ENCODE measurements at regions not wholly inside any gene's neighbourhood (a gene's known extent, or its start where the extent isn't known, plus 50 kb on each side); places are given as distances from the start of the nearest gene placed in this dataset.

GRCh38 chr3:87090631-87091030 is 99.7 kb upstream of the VGLL3 start:
- TF ChIP-seq EP300 (IDR thresholded peaks at IDR 0.05; ENCODE audit: borderline replicate concordance in 1 of 2, low read depth in 2 of 2, low read length in 2 of 2) (no peak), POLR2AphosphoS5 (IDR thresholded peaks at IDR 0.05; ENCODE audit: low read depth, low read length) (no peak)

Measured in H1 (cell line).